PC-9 (cell line): ENCODE measurements at regions not wholly inside any gene's neighbourhood (a gene's known extent, or its start where the extent isn't known, plus 50 kb on each side); places are given as distances from the start of the nearest gene placed in this dataset.

Source experiments
- BruUV-seq: library from RNA; stranded (reverse); fragments of 400-500 nt; replicated peaks from 2 replicates; lab custom pipeline; 2021; lab: Mats Ljungman, UMichigan
- CTCF ChIA-PET: fragments of 300-600 bp; sonication (Branson Sonifier 250); formaldehyde crosslinking; loops from one replicate; lab custom pipeline; 2022; ENCODE audit warnings: antibody characterized with exemption; lab: Charles Lee
- POLR2A ChIA-PET: fragments of 300-600 bp; sonication (Branson Sonifier 250); formaldehyde crosslinking; loops from one replicate; lab custom pipeline; 2022; ENCODE audit warnings: antibody characterized with exemption; ENCODE audit not compliant: unreplicated experiment; lab: Charles Lee
- DNase-seq, 2 experiments: peaks; one replicate each; pipeline versions ENCODE4 v3.0.0 to v3.0.0-alpha.2; 2015 to 2022; ENCODE audit warnings: mixed read lengths in 1 of 2
- H2AFZ ChIP-seq: fragments of 200-600 bp; sonication (generic); 2 replicates; pipeline ENCODE4 v1.8.1; 2017; ENCODE audit warnings: antibody characterized with exemption
- H3F3A ChIP-seq: fragments of 200-600 bp; sonication (generic); 2 replicates; pipeline ENCODE4 v1.8.1; 2017; ENCODE audit warnings: antibody characterized with exemption, mild to moderate bottlenecking, low read depth; ENCODE audit not compliant: insufficient read depth
- H3K27ac ChIP-seq: fragments of 200-600 bp; sonication (generic); 2 replicates; pipeline ENCODE4 v1.6.1; 2016; ENCODE audit warnings: mixed run types
- H3K27me3 ChIP-seq: fragments of 200-600 bp; sonication (generic); 2 replicates; pipeline ENCODE4 v1.6.1; 2016; ENCODE audit warnings: low read depth, mixed run types; ENCODE audit not compliant: insufficient read depth
- H3K36me3 ChIP-seq: fragments of 200-600 bp; sonication (generic); 2 replicates; pipeline ENCODE4 v1.6.1; 2016; ENCODE audit warnings: low read depth, mixed run types
- H3K4me1 ChIP-seq: fragments of 200-600 bp; sonication (generic); replicated peaks from 2 replicates; pipeline ENCODE4 v1.6.1; 2016; ENCODE audit warnings: mixed run types; ENCODE audit not compliant: insufficient read depth
- H3K4me2 ChIP-seq: fragments of 200-600 bp; sonication (generic); 2 replicates; pipeline ENCODE4 v1.6.1; 2017; ENCODE audit warnings: mixed run types
- H3K4me3 ChIP-seq: fragments of 200-600 bp; sonication (generic); 2 replicates; pipeline ENCODE4 v1.6.1; 2016; ENCODE audit warnings: mixed run types
- H3K79me2 ChIP-seq: fragments of 200-600 bp; sonication (generic); 2 replicates; pipeline ENCODE4 v1.6.1; 2017; ENCODE audit warnings: low read depth, mixed run types
- H3K9me2 ChIP-seq: fragments of 200-600 bp; sonication (generic); 2 replicates; pipeline ENCODE4 v1.8.1; 2017; ENCODE audit warnings: mild to moderate bottlenecking; ENCODE audit not compliant: insufficient read depth
- H3K9me3 ChIP-seq: fragments of 200-600 bp; sonication (generic); 2 replicates; pipeline ENCODE4 v1.8.1; 2016; ENCODE audit warnings: low read depth; ENCODE audit not compliant: insufficient read depth
- H4K20me1 ChIP-seq: fragments of 200-600 bp; sonication (generic); 2 replicates; pipeline ENCODE4 v1.8.1; 2017; ENCODE audit not compliant: insufficient read depth
- CTCF ChIP-seq: fragments of 200-600 bp; sonication (generic); conservative IDR thresholded peaks from 2 replicates; pipeline ENCODE4 v1.6.1; 2017; ENCODE audit warnings: mixed run types, antibody characterized with exemption, mild to moderate bottlenecking, moderate library complexity
- EZH2 ChIP-seq: fragments of 200-600 bp; sonication (generic); IDR thresholded peaks from 2 replicates; pipeline ENCODE4 v1.8.0; 2017; ENCODE audit warnings: antibody characterized with exemption, low read depth
- intact Hi-C: fragments of 100-400 bp; cut with micrococcal nuclease; formaldehyde crosslinking; loops from one replicate; pipeline ENCODE4 v1.10.0; 2022; ENCODE audit not compliant: unreplicated experiment

GRCh38 chr12:131489718-131490117, 221.2 kb upstream of the SFSWAP start:
- Histone ChIP-seq H2AFZ (no peak overlapping the region), H3K36me3 (no peaks in the 10 kb centered on the region), H3K27ac (no peak overlapping the region), H3K4me2 (no peak overlapping the region), H3K9me3 (0 out of 2 replicates have a peak, but pooled peaks cover 2% of the 10 kb centered on the region), H3K4me3 (no peak overlapping the region), H3K27me3 (peaks cover 86% of the 10 kb centered on the region), H4K20me1 (peaks cover 4% of the 10 kb centered on the region; the same call in 1 of the 2 replicates), H3F3A (no peaks in the 10 kb centered on the region), H3K79me2 (no peaks in the 10 kb centered on the region), H3K9me2 (no peaks in the 10 kb centered on the region), H3K4me1 (no peaks in the 10 kb centered on the region)
- ChIA-PET POLR2A (no interaction called here), CTCF (no interaction called here)
- no TSS peak for BruUV-seq
- DNase-seq: no peak
- intact Hi-C loops: loop anchor here (5.0 kb wide), 1 partner anchor 322 kb away; no protein-coding TSS in a partner anchor
- no peak for TF ChIP-seq CTCF

- 0 out of 2 replicates have a peak, but pooled peaks cover 2% of the 10 kb centered on the region for H3K9me3 ChIP-seq
- no peak for DNase-seq
- no peaks in the 10 kb centered on the region for H3F3A ChIP-seq
- intact Hi-C loops: loop anchor here (5.0 kb wide), 1 partner anchor 324 kb away; no protein-coding TSS in a partner anchor
- peaks cover 4% of the 10 kb centered on the region; the same call in 1 of the 2 replicates for H4K20me1 ChIP-seq
- H3K27ac ChIP-seq: no peak overlapping the region
- no peak overlapping the region for H2AFZ ChIP-seq
- POLR2A ChIA-PET: no interaction called here
- no TSS peak for BruUV-seq
- H3K27me3 ChIP-seq: peaks cover 87% of the 10 kb centered on the region
- H3K4me2 ChIP-seq: no peak overlapping the region
- H3K4me1 ChIP-seq: no peaks in the 10 kb centered on the region
- no peak for TF ChIP-seq EZH2
- TF ChIP-seq CTCF: no peak
- H3K4me3 ChIP-seq: no peak overlapping the region
- H3K79me2 ChIP-seq: no peaks in the 10 kb centered on the region
- CTCF ChIA-PET: no interaction called here
- H3K36me3 ChIP-seq: no peaks in the 10 kb centered on the region
- no peaks in the 10 kb centered on the region for H3K9me2 ChIP-seq
Measured at GRCh38 chr12:131491155-131491554, 219.7 kb upstream of the SFSWAP start.

- intact Hi-C loops: loop anchor here (5.0 kb wide), 1 partner anchor 325 kb away; no protein-coding TSS in a partner anchor
- Histone ChIP-seq H3K9me3 (0 out of 2 replicates have a peak, but pooled peaks cover 2% of the 10 kb centered on the region), H3K4me2 (no peak overlapping the region), H3F3A (no peaks in the 10 kb centered on the region), H3K36me3 (no peaks in the 10 kb centered on the region), H3K27me3 (peaks cover 87% of the 10 kb centered on the region), H3K4me1 (no peaks in the 10 kb centered on the region), H3K27ac (no peak overlapping the region), H3K9me2 (no peaks in the 10 kb centered on the region), H2AFZ (no peak overlapping the region), H3K79me2 (no peaks in the 10 kb centered on the region), H4K20me1 (peaks cover 4% of the 10 kb centered on the region; the same call in 1 of the 2 replicates), H3K4me3 (no peak overlapping the region)
- BruUV-seq: no TSS peak
- TF ChIP-seq CTCF (no peak), EZH2 (no peak)
- CTCF ChIA-PET: no interaction called here
- POLR2A ChIA-PET: no interaction called here
- no peak for DNase-seq
Measured at GRCh38 chr12:131491916-131492490, 218.9 kb upstream of the SFSWAP start.
